HL-60 (cell line): ENCODE measurements at regions not wholly inside any gene's neighbourhood (a gene's known extent, or its start where the extent isn't known, plus 50 kb on each side); places are given as distances from the start of the nearest gene placed in this dataset.

Source experiments
- CTCF ChIP-seq: IDR thresholded peaks from one replicate; pipeline ENCODE4 v1.5.1; 2011; ENCODE audit warnings: low read length, control low read depth, inconsistent platforms; ENCODE audit not compliant: insufficient read depth
- POLR2AphosphoS5 ChIP-seq: IDR thresholded peaks from 2 replicates; pipeline ENCODE4 v1.6.1; 2012; ENCODE audit warnings: low read depth

- TF ChIP-seq CTCF (no peak), POLR2AphosphoS5 (no peak)
Measured at GRCh38 chr4:104113850-104114249, 380.8 kb downstream of the CXXC4 start.
